ENCODE measurements at regions not wholly inside any gene's neighbourhood (a gene's known extent, or its start where the extent isn't known, plus 50 kb on each side); places are given as distances from the start of the nearest gene placed in this dataset.
"Not testable (repeated sequence)": the region's sequence is repeated elsewhere in the genome, so short reads cannot be mapped to it uniquely, and the experiment has no call there.

DNA sequence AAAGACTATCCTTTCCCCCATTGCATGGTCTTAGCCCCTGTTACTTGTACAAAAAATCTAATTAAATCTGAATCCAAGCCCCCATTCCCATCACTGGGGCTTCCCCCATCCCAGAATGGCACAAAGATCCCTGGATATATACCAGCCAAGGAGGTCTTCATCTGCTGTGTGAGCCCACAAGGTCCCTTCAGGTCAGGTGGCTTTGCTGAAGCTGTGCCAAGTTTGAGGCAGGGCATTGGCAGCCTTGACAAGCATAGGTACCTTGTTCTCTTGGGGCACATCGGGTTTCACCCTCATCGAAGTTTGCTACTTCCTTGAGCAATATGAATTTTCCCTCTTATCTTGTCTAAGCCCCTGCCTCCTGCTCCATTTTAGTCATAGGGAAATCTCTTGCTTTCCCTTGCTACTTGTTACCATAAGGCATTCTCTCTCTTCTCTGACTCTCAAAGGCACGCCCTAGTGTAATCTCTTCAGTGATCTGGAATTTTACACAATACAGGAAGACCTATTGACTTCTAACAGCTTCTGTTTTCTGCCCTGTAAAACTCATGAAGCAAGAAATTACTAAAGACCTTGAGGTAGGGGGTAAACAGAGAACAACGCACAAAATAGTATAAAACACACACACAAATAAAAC, 71.4 kb upstream of the COG2 start:
- TF ChIP-seq, protein P1, sequence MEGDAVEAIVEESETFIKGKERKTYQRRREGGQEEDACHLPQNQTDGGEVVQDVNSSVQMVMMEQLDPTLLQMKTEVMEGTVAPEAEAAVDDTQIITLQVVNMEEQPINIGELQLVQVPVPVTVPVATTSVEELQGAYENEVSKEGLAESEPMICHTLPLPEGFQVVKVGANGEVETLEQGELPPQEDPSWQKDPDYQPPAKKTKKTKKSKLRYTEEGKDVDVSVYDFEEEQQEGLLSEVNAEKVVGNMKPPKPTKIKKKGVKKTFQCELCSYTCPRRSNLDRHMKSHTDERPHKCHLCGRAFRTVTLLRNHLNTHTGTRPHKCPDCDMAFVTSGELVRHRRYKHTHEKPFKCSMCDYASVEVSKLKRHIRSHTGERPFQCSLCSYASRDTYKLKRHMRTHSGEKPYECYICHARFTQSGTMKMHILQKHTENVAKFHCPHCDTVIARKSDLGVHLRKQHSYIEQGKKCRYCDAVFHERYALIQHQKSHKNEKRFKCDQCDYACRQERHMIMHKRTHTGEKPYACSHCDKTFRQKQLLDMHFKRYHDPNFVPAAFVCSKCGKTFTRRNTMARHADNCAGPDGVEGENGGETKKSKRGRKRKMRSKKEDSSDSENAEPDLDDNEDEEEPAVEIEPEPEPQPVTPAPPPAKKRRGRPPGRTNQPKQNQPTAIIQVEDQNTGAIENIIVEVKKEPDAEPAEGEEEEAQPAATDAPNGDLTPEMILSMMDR (conservative IDR thresholded peaks at IDR 0.05; ENCODE audit: low read length) = no peak
- no peak for DNase-seq (ENCODE audit: low read depth)
- no peak overlapping the region for H3K4me3 ChIP-seq (ENCODE audit: low read length)

DNA sequence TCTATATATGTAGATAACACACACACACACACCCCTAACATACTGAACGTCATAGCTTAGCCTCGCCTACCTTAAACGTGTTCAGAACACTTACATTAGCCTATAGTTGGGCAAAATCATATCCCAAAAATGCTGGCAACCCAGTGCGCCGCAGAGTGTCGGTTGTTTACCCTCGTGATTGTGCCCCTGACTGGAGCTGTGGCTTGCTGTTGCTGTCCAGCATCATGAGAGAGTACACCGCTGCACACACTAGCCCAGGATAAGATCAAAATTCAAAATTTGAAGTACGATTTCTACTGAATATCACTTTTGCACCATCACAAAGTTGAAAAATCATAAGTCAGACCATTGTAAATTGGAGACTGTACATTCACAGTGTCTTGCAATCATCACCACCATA, 73.1 kb upstream of the COG2 start:
- no peak for DNase-seq (ENCODE audit: low read depth)
- TF ChIP-seq, protein P1 (conservative IDR thresholded peaks at IDR 0.05; ENCODE audit: low read length) = no peak
- no peak overlapping the region for H3K4me3 ChIP-seq (ENCODE audit: low read length)

DNA sequence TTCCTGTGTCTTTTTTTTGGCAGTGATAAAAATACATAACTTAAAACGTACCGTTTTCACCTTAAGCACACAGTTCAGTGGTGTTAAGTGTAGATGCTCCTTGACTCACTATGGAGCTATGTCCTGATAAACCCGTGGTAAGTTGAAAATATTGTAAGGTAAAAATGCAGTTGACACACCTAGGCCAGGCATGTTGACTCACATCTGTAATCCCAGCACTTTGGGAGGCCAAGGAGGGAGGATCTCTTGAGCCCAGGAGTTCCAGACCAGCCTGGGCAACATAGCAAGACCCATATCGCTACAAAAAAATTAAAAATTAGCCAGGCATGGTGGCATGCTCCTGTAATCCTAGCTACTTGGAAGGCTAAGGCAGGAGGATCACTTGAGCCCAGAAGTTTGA, 73.6 kb upstream of the COG2 start:
- DNase-seq (ENCODE audit: low read depth) = no peak
- H3K4me3 ChIP-seq (ENCODE audit: low read length) = no peak overlapping the region
- TF ChIP-seq, protein P1 (conservative IDR thresholded peaks at IDR 0.05; ENCODE audit: low read length) = no peak

DNA sequence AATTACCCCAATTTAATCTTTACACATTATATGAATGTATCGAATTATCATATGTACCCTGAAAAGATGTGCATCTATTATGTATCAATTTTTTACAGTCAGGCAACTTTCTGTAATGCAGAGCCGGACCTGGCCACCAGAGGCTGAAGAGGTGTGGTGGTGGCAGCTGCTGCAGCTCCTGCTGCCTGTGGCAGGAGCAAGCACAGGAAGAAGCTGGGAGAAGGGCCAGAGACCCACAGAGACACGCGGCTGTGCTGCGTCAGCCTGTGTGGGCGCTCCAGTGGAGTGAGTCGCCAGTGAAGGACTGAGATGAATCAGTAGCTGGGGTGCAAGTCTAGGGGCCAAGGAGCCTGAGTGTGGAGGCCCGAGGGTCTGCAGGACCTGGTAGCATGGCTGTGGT, 74.3 kb upstream of the COG2 start:
- H3K4me3 ChIP-seq (ENCODE audit: low read length) = no peak overlapping the region
- TF ChIP-seq, protein P1 (conservative IDR thresholded peaks at IDR 0.05; ENCODE audit: low read length) = no peak
- DNase-seq (ENCODE audit: low read depth) = peak; percentile 15

DNA sequence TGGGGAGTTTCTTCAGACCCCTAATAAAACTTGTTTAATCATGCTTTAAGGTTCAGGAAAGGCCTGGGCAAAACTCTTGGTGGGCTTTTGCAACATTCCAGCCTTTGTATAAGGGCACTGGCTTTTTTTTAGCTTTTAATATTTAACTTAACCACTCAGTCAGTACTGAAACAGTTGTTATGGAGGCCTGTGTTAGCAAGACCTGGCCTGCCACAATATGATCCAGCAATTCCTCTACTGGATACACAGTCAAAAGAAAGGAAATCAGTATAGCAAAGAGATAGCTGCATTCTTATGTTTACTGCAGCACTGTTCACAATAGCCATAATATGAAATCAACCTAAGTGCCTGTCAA, 75.1 kb upstream of the COG2 start:
- no peak overlapping the region for H3K4me3 ChIP-seq (ENCODE audit: low read length)
- TF ChIP-seq, protein P1 (conservative IDR thresholded peaks at IDR 0.05; ENCODE audit: low read length) = no peak
- DNase-seq (ENCODE audit: low read depth) = no peak

DNA sequence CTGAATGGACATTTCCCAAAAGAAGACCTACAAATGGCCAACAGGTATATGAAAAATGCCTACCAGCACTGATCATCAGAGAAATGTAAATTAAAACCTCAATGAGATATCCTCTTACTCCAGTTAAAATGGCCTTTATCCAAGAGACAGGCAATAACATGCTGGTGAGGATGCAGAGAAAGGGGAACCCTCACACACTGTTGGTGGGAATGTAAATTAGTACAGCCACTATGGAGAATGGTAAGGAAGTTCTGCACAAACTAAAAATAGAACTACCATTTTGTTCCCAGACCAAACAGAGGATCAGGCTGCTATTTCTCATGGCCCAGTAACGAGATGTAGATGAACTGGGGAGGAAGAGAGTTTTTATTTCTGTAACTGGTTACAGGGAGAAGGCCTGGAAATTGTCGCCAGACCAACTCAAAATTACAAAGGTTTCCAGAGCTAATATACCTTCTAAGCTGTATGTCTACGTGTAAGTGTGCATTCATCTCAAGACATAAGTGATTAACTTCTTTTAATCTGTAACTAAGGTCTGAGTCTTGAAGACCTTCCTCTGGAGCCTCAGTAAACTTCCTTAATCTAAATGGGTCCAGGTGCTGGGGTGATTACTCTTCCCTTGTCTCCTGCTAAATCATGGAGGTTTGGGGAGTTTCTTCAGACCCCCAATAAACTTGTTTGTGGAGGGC, 75.6 kb upstream of the COG2 start:
- H3K4me3 ChIP-seq (ENCODE audit: low read length); DNase-seq (ENCODE audit: low read depth): not testable (repeated sequence)

DNA sequence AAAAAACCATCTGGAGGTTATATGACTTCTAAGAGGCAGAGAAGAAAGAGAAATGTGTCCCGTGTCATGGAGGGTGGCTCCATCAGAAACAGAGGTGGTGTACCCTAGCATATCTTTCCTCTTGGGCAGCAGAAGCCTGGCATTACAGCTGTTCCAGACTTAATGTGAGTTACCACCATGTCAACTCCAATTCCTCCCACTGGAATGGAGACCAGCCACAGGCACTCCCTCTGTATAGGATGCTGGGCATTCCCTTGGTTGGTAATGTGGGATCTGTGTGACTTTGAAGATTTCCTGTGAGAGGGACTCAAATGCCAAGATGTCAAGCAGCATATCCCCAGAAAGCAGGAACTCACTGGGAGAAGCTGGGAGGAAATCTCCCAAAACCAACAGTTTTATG, 77.1 kb upstream of the COG2 start:
- no peak for DNase-seq (ENCODE audit: low read depth)
- H3K4me3 ChIP-seq (ENCODE audit: low read length) = no peak overlapping the region
- TF ChIP-seq, protein P1 (conservative IDR thresholded peaks at IDR 0.05; ENCODE audit: low read length) = no peak

All from AG10803 (cell line).